Neural progenitor cell (in vitro differentiated cells): ENCODE measurements at regions not wholly inside any gene's neighbourhood (a gene's known extent, or its start where the extent isn't known, plus 50 kb on each side); places are given as distances from the start of the nearest gene placed in this dataset.

Source experiments
- EZH2phosphoT487 ChIP-seq: fragments of 200-600 bp; sonication (generic); IDR thresholded peaks from 2 replicates; pipeline ENCODE4 v1.6.1; 2017; ENCODE audit warnings: antibody characterized with exemption
- TF ChIP-seq, protein P1 (sequence below): fragments of 200-600 bp; sonication (generic); IDR thresholded peaks from 2 replicates; pipeline ENCODE4 v1.5.1; 2017; ENCODE audit warnings: antibody characterized with exemption, mild to moderate bottlenecking

DNA sequence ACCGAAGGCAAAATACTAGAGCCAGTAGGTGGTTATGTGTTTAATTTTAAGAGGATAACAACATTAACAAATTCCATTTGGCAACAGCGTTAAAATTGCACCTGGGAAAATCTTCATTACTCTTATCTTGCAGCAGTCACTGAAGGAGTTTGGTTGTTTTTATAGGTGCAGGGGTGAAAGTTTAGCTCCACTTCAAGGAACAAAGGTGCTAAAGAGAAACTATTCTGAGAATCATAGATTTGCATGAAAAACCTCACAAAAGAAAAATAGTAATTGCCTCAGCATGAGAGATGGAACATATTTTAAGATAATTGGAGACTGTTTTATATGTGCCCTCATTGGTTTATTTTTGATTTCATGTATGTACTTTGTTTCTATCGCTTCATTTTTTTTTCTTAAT, 444.4 kb downstream of the UTRN start:
- TF ChIP-seq, protein P1, sequence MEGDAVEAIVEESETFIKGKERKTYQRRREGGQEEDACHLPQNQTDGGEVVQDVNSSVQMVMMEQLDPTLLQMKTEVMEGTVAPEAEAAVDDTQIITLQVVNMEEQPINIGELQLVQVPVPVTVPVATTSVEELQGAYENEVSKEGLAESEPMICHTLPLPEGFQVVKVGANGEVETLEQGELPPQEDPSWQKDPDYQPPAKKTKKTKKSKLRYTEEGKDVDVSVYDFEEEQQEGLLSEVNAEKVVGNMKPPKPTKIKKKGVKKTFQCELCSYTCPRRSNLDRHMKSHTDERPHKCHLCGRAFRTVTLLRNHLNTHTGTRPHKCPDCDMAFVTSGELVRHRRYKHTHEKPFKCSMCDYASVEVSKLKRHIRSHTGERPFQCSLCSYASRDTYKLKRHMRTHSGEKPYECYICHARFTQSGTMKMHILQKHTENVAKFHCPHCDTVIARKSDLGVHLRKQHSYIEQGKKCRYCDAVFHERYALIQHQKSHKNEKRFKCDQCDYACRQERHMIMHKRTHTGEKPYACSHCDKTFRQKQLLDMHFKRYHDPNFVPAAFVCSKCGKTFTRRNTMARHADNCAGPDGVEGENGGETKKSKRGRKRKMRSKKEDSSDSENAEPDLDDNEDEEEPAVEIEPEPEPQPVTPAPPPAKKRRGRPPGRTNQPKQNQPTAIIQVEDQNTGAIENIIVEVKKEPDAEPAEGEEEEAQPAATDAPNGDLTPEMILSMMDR = no peak
- no peak for TF ChIP-seq EZH2phosphoT487
